Osteoblast (primary cell): ENCODE measurements at regions not wholly inside any gene's neighbourhood (a gene's known extent, or its start where the extent isn't known, plus 50 kb on each side); places are given as distances from the start of the nearest gene placed in this dataset.
"Not testable (repeated sequence)": the region's sequence is repeated elsewhere in the genome, so short reads cannot be mapped to it uniquely, and the experiment has no call there.

Experiments
- DNase-seq: peaks from one replicate; pipeline ENCODE4 v3.0.0; 2011; ENCODE audit warnings: low spot score, mixed read lengths; ENCODE audit not compliant: insufficient read length; ENCODE audit errors: missing footprints
- H2AFZ ChIP-seq: 2 replicates; pipeline ENCODE4 v1.6.0; 2011; ENCODE audit warnings: mild to moderate bottlenecking, low read length
- H3K27ac ChIP-seq: 2 replicates; pipeline ENCODE4 v1.5.1; 2011; ENCODE audit warnings: mild to moderate bottlenecking, low read depth, low read length, moderate library complexity
- H3K27me3 ChIP-seq: 2 replicates; pipeline ENCODE4 v1.6.0; 2012; ENCODE audit warnings: mild to moderate bottlenecking, control low read depth, inconsistent platforms, low read length, moderate library complexity; ENCODE audit not compliant: insufficient read depth
- H3K36me3 ChIP-seq: 2 replicates; pipeline ENCODE4 v1.5.1; 2011; ENCODE audit warnings: mild to moderate bottlenecking, low read length, control low read depth, moderate library complexity; ENCODE audit not compliant: insufficient read depth
- H3K4me1 ChIP-seq: 2 replicates; pipeline ENCODE4 v1.5.1; 2011; ENCODE audit warnings: mild to moderate bottlenecking, low read length, control low read depth, moderate library complexity; ENCODE audit not compliant: insufficient read depth
- H3K4me2 ChIP-seq: 2 replicates; pipeline ENCODE4 v1.6.0; 2011; ENCODE audit warnings: mild to moderate bottlenecking, low read length; ENCODE audit not compliant: insufficient read depth
- H3K4me3 ChIP-seq: fragments of 200-600 bp; sonication (generic); 3 replicates; pipeline ENCODE4 v1.5.1; 2012; ENCODE audit warnings: mild to moderate bottlenecking, low read length, inconsistent platforms; ENCODE audit not compliant: insufficient read depth
- H3K79me2 ChIP-seq: 2 replicates; pipeline ENCODE4 v1.6.0; 2012; ENCODE audit warnings: mild to moderate bottlenecking, low read length, control low read depth, inconsistent platforms; ENCODE audit not compliant: insufficient read depth
- H3K9me3 ChIP-seq: 2 replicates; pipeline ENCODE4 v1.5.1; 2011; ENCODE audit warnings: low read depth, low read length, control low read depth
- H4K20me1 ChIP-seq: 2 replicates; pipeline ENCODE4 v1.6.0; 2012; ENCODE audit warnings: mild to moderate bottlenecking, low read length, control low read depth; ENCODE audit not compliant: insufficient read depth
- CTCF ChIP-seq: IDR thresholded peaks from 2 replicates; pipeline ENCODE4 v1.5.1; 2011; ENCODE audit warnings: mild to moderate bottlenecking, low read depth, low read length, moderate library complexity; ENCODE audit errors: extremely low read depth

- Histone ChIP-seq H2AFZ (no peak overlapping the region), H3K27me3 (no peaks in the 10 kb centered on the region), H3K36me3 (no peaks in the 10 kb centered on the region), H3K9me3 (no peaks in the 10 kb centered on the region), H3K4me1 (no peaks in the 10 kb centered on the region), H3K4me3 (no peak overlapping the region), H3K4me2 (no peak overlapping the region), H3K79me2 (no peaks in the 10 kb centered on the region), H3K27ac (no peak overlapping the region), H4K20me1 (no peaks in the 10 kb centered on the region)
- DNase-seq = peak; percentile 56
- no peak for TF ChIP-seq CTCF
These were observed 495.4 kb downstream of the TMEM121 start for GRCh38 chr14:106021832-106022231.

GRCh38 chr14:106022648-106023047 lies 496.3 kb downstream of the TMEM121 start:
- not testable (repeated sequence) for H3K4me1 ChIP-seq, H4K20me1 ChIP-seq, H2AFZ ChIP-seq, H3K79me2 ChIP-seq, H3K27ac ChIP-seq, H3K27me3 ChIP-seq, H3K36me3 ChIP-seq, H3K4me3 ChIP-seq, H3K4me2 ChIP-seq, H3K9me3 ChIP-seq, DNase-seq

- no peaks in the 10 kb centered on the region for H3K36me3 ChIP-seq
- no peak overlapping the region for H3K4me2 ChIP-seq
- H3K27ac ChIP-seq = no peak overlapping the region
- no peak overlapping the region for H2AFZ ChIP-seq
- TF ChIP-seq CTCF = no peak
- H3K79me2 ChIP-seq = no peaks in the 10 kb centered on the region
- no peak overlapping the region for H3K4me3 ChIP-seq
- H3K4me1 ChIP-seq = no peaks in the 10 kb centered on the region
- H3K9me3 ChIP-seq = no peaks in the 10 kb centered on the region
- no peaks in the 10 kb centered on the region for H3K27me3 ChIP-seq
- H4K20me1 ChIP-seq = no peaks in the 10 kb centered on the region
- no peak for DNase-seq
These were observed 497.0 kb downstream of the TMEM121 start for GRCh38 chr14:106023411-106023810.

GRCh38 chr14:106024983-106025604 lies 498.7 kb downstream of the TMEM121 start:
- no peak for TF ChIP-seq CTCF
- DNase-seq = no peak
- no peaks in the 10 kb centered on the region for H4K20me1 ChIP-seq

More at GRCh38 chr14:106024983-106025604, 498.7 kb downstream of the TMEM121 start:
- H3K27me3 ChIP-seq = no peaks in the 10 kb centered on the region
- no peak overlapping the region for H3K4me3 ChIP-seq
- H3K4me2 ChIP-seq = no peak overlapping the region
- H3K79me2 ChIP-seq = no peaks in the 10 kb centered on the region
- H2AFZ ChIP-seq = no peak overlapping the region
- H3K4me1 ChIP-seq = no peaks in the 10 kb centered on the region
- H3K27ac ChIP-seq = no peak overlapping the region
- H3K36me3 ChIP-seq = no peaks in the 10 kb centered on the region
- no peaks in the 10 kb centered on the region for H3K9me3 ChIP-seq
